Naive thymus-derived CD4-positive, alpha-beta T cell (primary cell): ENCODE measurements at regions not wholly inside any gene's neighbourhood (a gene's known extent, or its start where the extent isn't known, plus 50 kb on each side); places are given as distances from the start of the nearest gene placed in this dataset.

Experiments used
- ATAC-seq: fragments of 150-1000 bp; cut with Tn5 transposase; 2 replicates; pipeline ENCODE4 v1.10.0; 2021; ENCODE audit warnings: mild to moderate bottlenecking, moderate library complexity
- CTCF ChIA-PET: fragments of 350-600 bp; sonication (Branson Sonifier 250); formaldehyde crosslinking; loops from one replicate; lab custom pipeline; 2021; ENCODE audit warnings: antibody characterized with exemption; lab: Charles Lee
- POLR2A ChIA-PET: fragments of 350-600 bp; sonication (Branson Sonifier 250); formaldehyde crosslinking; loops from one replicate; lab custom pipeline; 2021; ENCODE audit warnings: antibody characterized with exemption, inconsistent platforms; lab: Charles Lee
- DNase-seq, 9 donors: peaks; one replicate each; pipeline versions ENCODE4 v3.0.0 to v3.0.0-alpha.2; 2020 to 2022; ENCODE audit warnings: mixed read lengths in 1 of 9
- H3K27ac ChIP-seq: one replicate; pipeline ENCODE4 v1.7.0; 2013; ENCODE audit warnings: mild to moderate bottlenecking, low read depth, low read length, moderate library complexity
- H3K27me3 ChIP-seq, 2 donors: one replicate each; pipeline ENCODE4 v1.7.0; 2013; ENCODE audit warnings: low read length in 2 of 2, mild to moderate bottlenecking in 2 of 2, moderate library complexity in 2 of 2; ENCODE audit not compliant: control insufficient read depth in 2 of 2, insufficient read depth in 2 of 2
- H3K36me3 ChIP-seq, 3 experiments: 1 replicate in 2 of 3; 2 replicates in 1 of 3; pipeline ENCODE4 v1.7.0; 2013; ENCODE audit warnings: low read length in 3 of 3, mild to moderate bottlenecking in 3 of 3, moderate library complexity in 1 of 3; ENCODE audit not compliant: insufficient read depth in 3 of 3, control insufficient read depth in 2 of 3
- H3K4me1 ChIP-seq, 2 donors: one replicate each; pipeline ENCODE4 v1.7.0; 2013; ENCODE audit warnings: low read length in 2 of 2, mild to moderate bottlenecking in 2 of 2, moderate library complexity in 1 of 2; ENCODE audit not compliant: control insufficient read depth in 2 of 2, insufficient read depth in 2 of 2
- H3K4me3 ChIP-seq: 2 replicates; pipeline ENCODE4 v1.7.0; 2013; ENCODE audit warnings: mild to moderate bottlenecking, low read length
- H3K9me3 ChIP-seq, 3 experiments: 1 replicate in 2 of 3; 2 replicates in 1 of 3; pipeline ENCODE4 v1.7.0; 2013; ENCODE audit warnings: low read length in 3 of 3; ENCODE audit not compliant: control insufficient read depth in 2 of 3
- H3K27ac Mint-ChIP-seq, 9 donors: one replicate each; pipeline ENCODE4 v1.8.0; 2020 to 2022; ENCODE audit warnings: mixed read lengths in 9 of 9, mild to moderate bottlenecking in 8 of 9, moderate library complexity in 5 of 9, inconsistent platforms in 2 of 9
- H3K27me3 Mint-ChIP-seq, 5 donors: one replicate each; pipeline ENCODE4 v1.8.0; 2021 to 2022; ENCODE audit warnings: mixed read lengths in 5 of 5, mild to moderate bottlenecking in 1 of 5
- H3K36me3 Mint-ChIP-seq, 5 donors: one replicate each; pipeline ENCODE4 v1.8.0; 2020 to 2022; ENCODE audit warnings: mixed read lengths in 5 of 5, mild to moderate bottlenecking in 3 of 5, inconsistent platforms in 1 of 5
- H3K4me1 Mint-ChIP-seq, 7 donors: one replicate each; pipeline ENCODE4 v1.8.0; 2020 to 2022; ENCODE audit warnings: mixed read lengths in 7 of 7, mild to moderate bottlenecking in 3 of 7, inconsistent platforms in 1 of 7
- H3K4me3 Mint-ChIP-seq, 10 donors: one replicate each; pipeline ENCODE4 v1.8.0; 2020 to 2022; ENCODE audit warnings: mild to moderate bottlenecking in 10 of 10, mixed read lengths in 10 of 10, moderate library complexity in 6 of 10, inconsistent platforms in 2 of 10
- H3K9me3 Mint-ChIP-seq, 11 donors: one replicate each; pipeline ENCODE4 v1.8.0; 2020 to 2022; ENCODE audit warnings: mixed read lengths in 11 of 11, mild to moderate bottlenecking in 4 of 11, inconsistent platforms in 1 of 11, moderate library complexity in 1 of 11
- intact Hi-C, 2 donors: fragments of 100-400 bp; cut with micrococcal nuclease; formaldehyde crosslinking; loops; one replicate each; pipeline ENCODE4 v1.15.1; 2023

- Mint-ChIP-seq H3K36me3 (no peaks in the 10 kb centered on the region), H3K27me3 (no peaks in the 10 kb centered on the region), H3K9me3 (peaks cover 0 to 7% (median 0%) of the 10 kb centered on the region in 11 donors), H3K4me1 (no peaks in the 10 kb centered on the region), H3K27ac (no peak overlapping the region), H3K4me3 (no peak overlapping the region)
- no peak overlapping the region for H3K4me3 ChIP-seq
- H3K9me3 ChIP-seq: no peaks in the 10 kb centered on the region
- no peaks in the 10 kb centered on the region for H3K4me1 ChIP-seq
- intact Hi-C loops: no loop called here
- H3K27me3 ChIP-seq: no peaks in the 10 kb centered on the region
- no peak overlapping the region for H3K27ac ChIP-seq
- ChIA-PET CTCF (no interaction called here), POLR2A (no interaction called here)
- DNase-seq (no peak), ATAC-seq (no peak)
- no peaks in the 10 kb centered on the region for H3K36me3 ChIP-seq
Measured at GRCh38 chr4:125704726-125705125, 390.0 kb downstream of the FAT4 start.

GRCh38 chr4:125705681-125706080 lies 390.9 kb downstream of the FAT4 start:
- POLR2A ChIA-PET: no interaction called here
- no peak overlapping the region for H3K4me3 Mint-ChIP-seq
- no peak overlapping the region for H3K27ac ChIP-seq
- no peaks in the 10 kb centered on the region for H3K27me3 Mint-ChIP-seq
- peaks cover 0 to 7% (median 0%) of the 10 kb centered on the region in 11 donors for H3K9me3 Mint-ChIP-seq
- no peak overlapping the region for H3K27ac Mint-ChIP-seq
- no peaks in the 10 kb centered on the region for H3K4me1 Mint-ChIP-seq
- intact Hi-C loops: no loop called here
- H3K27me3 ChIP-seq: no peaks in the 10 kb centered on the region
- DNase-seq (no peak), ATAC-seq (no peak)
- no peaks in the 10 kb centered on the region for H3K9me3 ChIP-seq
- CTCF ChIA-PET: no interaction called here
- H3K4me1 ChIP-seq: no peaks in the 10 kb centered on the region
- H3K36me3 ChIP-seq: no peaks in the 10 kb centered on the region
- no peaks in the 10 kb centered on the region for H3K36me3 Mint-ChIP-seq
- H3K4me3 ChIP-seq: no peak overlapping the region

GRCh38 chr4:125707397-125707796 lies 392.6 kb downstream of the FAT4 start:
- Mint-ChIP-seq H3K27ac (no peak overlapping the region), H3K27me3 (no peaks in the 10 kb centered on the region), H3K4me3 (no peak overlapping the region), H3K36me3 (no peaks in the 10 kb centered on the region), H3K4me1 (no peaks in the 10 kb centered on the region), H3K9me3 (peaks cover 0 to 4% (median 0%) of the 10 kb centered on the region in 11 donors)
- ChIA-PET POLR2A (no interaction called here), CTCF (no interaction called here)
- ATAC-seq: no peak
- H3K4me3 ChIP-seq: no peak overlapping the region
- no peak for DNase-seq
- no peaks in the 10 kb centered on the region for H3K27me3 ChIP-seq
- intact Hi-C loops: no loop called here
- no peaks in the 10 kb centered on the region for H3K4me1 ChIP-seq
- H3K36me3 ChIP-seq: no peaks in the 10 kb centered on the region
- H3K27ac ChIP-seq: no peak overlapping the region
- H3K9me3 ChIP-seq: no peaks in the 10 kb centered on the region

- no peaks in the 10 kb centered on the region for H3K36me3 Mint-ChIP-seq
- H3K27ac ChIP-seq: no peak overlapping the region
- no peak overlapping the region for H3K27ac Mint-ChIP-seq
- H3K4me3 ChIP-seq: no peak overlapping the region
- DNase-seq: no peak
- H3K4me3 Mint-ChIP-seq: no peak overlapping the region
- ChIA-PET CTCF (no interaction called here), POLR2A (no interaction called here)
- H3K27me3 ChIP-seq: no peaks in the 10 kb centered on the region
- intact Hi-C loops: no loop called here
- peaks cover 0 to 7% (median 0%) of the 10 kb centered on the region in 11 donors for H3K9me3 Mint-ChIP-seq
- H3K9me3 ChIP-seq: no peaks in the 10 kb centered on the region
- H3K27me3 Mint-ChIP-seq: no peaks in the 10 kb centered on the region
- no peak for ATAC-seq
- H3K4me1 ChIP-seq: no peaks in the 10 kb centered on the region
- H3K4me1 Mint-ChIP-seq: no peaks in the 10 kb centered on the region
- H3K36me3 ChIP-seq: no peaks in the 10 kb centered on the region
Measured at GRCh38 chr4:125710766-125711165, 396.0 kb downstream of the FAT4 start.

- Histone ChIP-seq H3K27ac (no peak overlapping the region), H3K36me3 (no peaks in the 10 kb centered on the region), H3K9me3 (no peaks in the 10 kb centered on the region), H3K4me3 (no peak overlapping the region), H3K27me3 (no peaks in the 10 kb centered on the region), H3K4me1 (no peaks in the 10 kb centered on the region)
- Mint-ChIP-seq H3K4me1 (no peaks in the 10 kb centered on the region), H3K9me3 (peaks cover 0 to 12% (median 4%) of the 10 kb centered on the region in 11 donors), H3K4me3 (no peak overlapping the region), H3K27ac (no peak overlapping the region), H3K36me3 (no peaks in the 10 kb centered on the region), H3K27me3 (no peaks in the 10 kb centered on the region)
- no peak for DNase-seq
- ATAC-seq: no peak
- ChIA-PET CTCF (no interaction called here), POLR2A (no interaction called here)
- intact Hi-C loops: no loop called here
Measured at GRCh38 chr4:125714049-125714448, 399.3 kb downstream of the FAT4 start.

- Histone ChIP-seq H3K9me3 (no peaks in the 10 kb centered on the region), H3K27ac (no peak overlapping the region), H3K36me3 (no peaks in the 10 kb centered on the region), H3K4me3 (no peak overlapping the region), H3K4me1 (no peaks in the 10 kb centered on the region), H3K27me3 (no peaks in the 10 kb centered on the region)
- CTCF ChIA-PET: no interaction called here
- no peaks in the 10 kb centered on the region for H3K36me3 Mint-ChIP-seq
- H3K27ac Mint-ChIP-seq: no peak overlapping the region
- H3K4me3 Mint-ChIP-seq: no peak overlapping the region
- no peak for DNase-seq
- no peaks in the 10 kb centered on the region for H3K4me1 Mint-ChIP-seq
- POLR2A ChIA-PET: no interaction called here
- peaks cover 0 to 12% (median 4%) of the 10 kb centered on the region in 11 donors for H3K9me3 Mint-ChIP-seq
- H3K27me3 Mint-ChIP-seq: no peaks in the 10 kb centered on the region
- intact Hi-C loops: no loop called here
- ATAC-seq: no peak
Measured at GRCh38 chr4:125714845-125715244, 400.1 kb downstream of the FAT4 start.

GRCh38 chr4:125719987-125720386 lies 405.2 kb downstream of the FAT4 start:
- ATAC-seq (no peak), DNase-seq (no peak)
- Histone ChIP-seq H3K27ac (no peak overlapping the region), H3K4me1 (no peaks in the 10 kb centered on the region), H3K36me3 (no peaks in the 10 kb centered on the region), H3K9me3 (no peaks in the 10 kb centered on the region), H3K4me3 (no peak overlapping the region), H3K27me3 (no peaks in the 10 kb centered on the region)
- Mint-ChIP-seq H3K36me3 (no peaks in the 10 kb centered on the region), H3K27ac (no peak overlapping the region), H3K27me3 (no peaks in the 10 kb centered on the region), H3K4me1 (no peaks in the 10 kb centered on the region), H3K9me3 (peaks cover 0 to 9% (median 4%) of the 10 kb centered on the region in 11 donors), H3K4me3 (no peak overlapping the region)
- intact Hi-C loops: no loop called here
- CTCF ChIA-PET: no interaction called here
- POLR2A ChIA-PET: no interaction called here
